ENCODE measurements at regions not wholly inside any gene's neighbourhood (a gene's known extent, or its start where the extent isn't known, plus 50 kb on each side); places are given as distances from the start of the nearest gene placed in this dataset.

DNA sequence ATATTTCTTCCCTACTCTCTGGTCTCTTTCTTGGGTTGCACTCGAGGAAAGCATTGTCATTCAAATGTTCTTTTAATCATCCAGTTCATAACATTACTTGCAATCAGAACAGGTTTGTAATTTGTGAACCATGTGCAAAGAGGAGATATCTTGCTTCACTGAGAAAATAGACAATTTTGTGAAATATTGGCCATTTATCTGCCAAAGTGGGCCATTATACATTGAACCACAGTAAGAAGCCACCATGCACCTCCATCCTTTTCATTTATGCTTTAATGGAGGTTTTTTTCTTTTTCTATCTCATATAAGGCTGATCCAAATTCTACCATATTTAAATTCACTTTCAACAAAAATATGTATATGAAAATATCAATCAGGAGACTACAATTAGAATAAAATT, 335.3 kb upstream of the AADAT start:
- Histone ChIP-seq H3K27me3 (no peaks in the 10 kb centered on the region), H3K9me3 (no peaks in the 10 kb centered on the region), H3K4me1 (no peaks in the 10 kb centered on the region), H3K4me3 (no peak overlapping the region), H3K27ac (no peak overlapping the region), H3K36me3 (no peaks in the 10 kb centered on the region)
- intact Hi-C loops (cut with DNase I) = no loop called here
- TF ChIP-seq, protein P1, sequence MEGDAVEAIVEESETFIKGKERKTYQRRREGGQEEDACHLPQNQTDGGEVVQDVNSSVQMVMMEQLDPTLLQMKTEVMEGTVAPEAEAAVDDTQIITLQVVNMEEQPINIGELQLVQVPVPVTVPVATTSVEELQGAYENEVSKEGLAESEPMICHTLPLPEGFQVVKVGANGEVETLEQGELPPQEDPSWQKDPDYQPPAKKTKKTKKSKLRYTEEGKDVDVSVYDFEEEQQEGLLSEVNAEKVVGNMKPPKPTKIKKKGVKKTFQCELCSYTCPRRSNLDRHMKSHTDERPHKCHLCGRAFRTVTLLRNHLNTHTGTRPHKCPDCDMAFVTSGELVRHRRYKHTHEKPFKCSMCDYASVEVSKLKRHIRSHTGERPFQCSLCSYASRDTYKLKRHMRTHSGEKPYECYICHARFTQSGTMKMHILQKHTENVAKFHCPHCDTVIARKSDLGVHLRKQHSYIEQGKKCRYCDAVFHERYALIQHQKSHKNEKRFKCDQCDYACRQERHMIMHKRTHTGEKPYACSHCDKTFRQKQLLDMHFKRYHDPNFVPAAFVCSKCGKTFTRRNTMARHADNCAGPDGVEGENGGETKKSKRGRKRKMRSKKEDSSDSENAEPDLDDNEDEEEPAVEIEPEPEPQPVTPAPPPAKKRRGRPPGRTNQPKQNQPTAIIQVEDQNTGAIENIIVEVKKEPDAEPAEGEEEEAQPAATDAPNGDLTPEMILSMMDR (IDR thresholded peaks at IDR 0.05) = no peak
- no peak for TF ChIP-seq POLR2A (IDR thresholded peaks at IDR 0.05)
- DNase-seq = no peak
- WGBS, 2 donors = 47 to 53% methylated on average over 1 of the region's 1 CpG

DNA sequence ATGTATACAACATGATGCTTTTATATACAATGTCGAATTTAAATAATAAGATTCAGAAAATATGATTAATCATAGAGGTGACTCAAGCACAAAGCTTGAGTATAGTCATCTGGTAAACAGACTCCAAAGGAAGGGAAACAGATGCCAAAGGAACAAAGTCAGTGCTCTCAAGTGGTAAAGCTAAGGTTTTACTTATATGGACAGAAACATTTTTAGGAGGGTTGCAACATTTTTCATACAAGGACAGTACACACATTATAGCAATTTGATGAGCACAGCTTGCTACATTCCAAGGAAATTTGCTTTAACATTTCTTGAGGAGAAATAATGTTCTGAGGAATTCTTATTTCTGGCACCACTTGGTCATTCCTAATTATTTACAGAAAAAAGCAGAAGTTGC, 333.4 kb upstream of the AADAT start:
- no peak for TF ChIP-seq POLR2A (IDR thresholded peaks at IDR 0.05)
- TF ChIP-seq, protein P1 (IDR thresholded peaks at IDR 0.05) = no peak
- no peaks in the 10 kb centered on the region for H3K27me3 ChIP-seq
- 17 to 31% methylated on average over 1 of the region's 1 CpG for WGBS, 2 donors
- no peaks in the 10 kb centered on the region for H3K4me1 ChIP-seq
- H3K27ac ChIP-seq = no peak overlapping the region
- no peaks in the 10 kb centered on the region for H3K9me3 ChIP-seq
- no peak for DNase-seq
- no peaks in the 10 kb centered on the region for H3K36me3 ChIP-seq
- no peak overlapping the region for H3K4me3 ChIP-seq
- intact Hi-C loops (cut with DNase I) = no loop called here

DNA sequence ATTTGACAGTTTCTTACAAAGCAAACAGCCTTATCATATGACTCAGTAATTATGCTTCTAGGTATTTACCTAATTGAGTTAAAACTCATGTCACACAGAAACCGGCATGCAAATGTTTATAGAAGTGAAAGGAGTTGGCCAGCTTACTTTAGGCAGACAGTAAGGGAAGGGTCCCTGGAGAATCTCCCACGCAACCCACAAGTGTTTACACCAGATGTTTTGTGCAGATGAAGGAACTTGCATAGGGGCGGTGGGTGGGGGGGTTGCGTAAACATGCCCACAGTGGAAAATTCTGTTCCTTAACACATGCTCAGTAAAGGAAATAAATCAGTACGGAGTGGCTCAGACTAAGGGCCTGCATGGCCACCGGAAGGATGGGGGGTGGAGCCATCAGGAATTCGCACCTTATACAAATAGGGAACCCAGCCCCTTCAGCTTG, 330.5 kb upstream of the AADAT start:
- 51 to 63% methylated on average over 6 to 7 of the region's 7 CpGs for WGBS, 2 donors
- intact Hi-C loops (cut with DNase I) = no loop called here
- DNase-seq = no peak

DNA sequence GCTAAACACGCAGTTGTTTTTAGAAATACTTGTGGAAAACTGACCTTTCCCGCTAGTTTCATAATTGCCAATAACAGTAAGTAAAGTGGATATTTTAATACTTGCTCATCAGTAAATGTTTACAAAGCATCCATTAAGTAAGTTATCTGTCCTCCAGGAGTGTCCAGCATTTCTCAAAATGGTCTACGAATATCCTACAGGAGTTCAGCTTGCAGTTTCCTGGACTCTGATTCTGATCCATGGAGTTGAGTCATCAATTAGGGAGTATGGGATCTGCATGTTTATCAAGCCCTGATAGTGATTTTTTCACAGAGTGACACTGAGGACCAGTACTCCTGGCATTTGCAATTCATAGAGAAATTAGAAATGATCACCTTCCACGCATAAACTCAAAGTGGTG, 325.2 kb upstream of the AADAT start:
- TF ChIP-seq, protein P1 (IDR thresholded peaks at IDR 0.05) = no peak
- TF ChIP-seq POLR2A (IDR thresholded peaks at IDR 0.05) = no peak
- intact Hi-C loops (cut with DNase I) = no loop called here
- Histone ChIP-seq H3K27ac (no peak overlapping the region), H3K36me3 (no peaks in the 10 kb centered on the region), H3K4me3 (no peak overlapping the region), H3K27me3 (no peaks in the 10 kb centered on the region), H3K4me1 (no peaks in the 10 kb centered on the region), H3K9me3 (no peaks in the 10 kb centered on the region)
- WGBS, 2 donors = 78 to 86% methylated on average over 3 to 4 of the region's 4 CpGs
- no peak for DNase-seq

More for the DNA sequence above, 330.5 kb upstream of the AADAT start:
- TF ChIP-seq POLR2A (IDR thresholded peaks at IDR 0.05) = no peak
- TF ChIP-seq, protein P1 (IDR thresholded peaks at IDR 0.05) = no peak
- H3K36me3 ChIP-seq = no peaks in the 10 kb centered on the region
- H3K4me1 ChIP-seq = no peaks in the 10 kb centered on the region
- H3K4me3 ChIP-seq = no peak overlapping the region
- no peaks in the 10 kb centered on the region for H3K27me3 ChIP-seq
- H3K9me3 ChIP-seq = no peaks in the 10 kb centered on the region
- H3K27ac ChIP-seq = no peak overlapping the region

DNA sequence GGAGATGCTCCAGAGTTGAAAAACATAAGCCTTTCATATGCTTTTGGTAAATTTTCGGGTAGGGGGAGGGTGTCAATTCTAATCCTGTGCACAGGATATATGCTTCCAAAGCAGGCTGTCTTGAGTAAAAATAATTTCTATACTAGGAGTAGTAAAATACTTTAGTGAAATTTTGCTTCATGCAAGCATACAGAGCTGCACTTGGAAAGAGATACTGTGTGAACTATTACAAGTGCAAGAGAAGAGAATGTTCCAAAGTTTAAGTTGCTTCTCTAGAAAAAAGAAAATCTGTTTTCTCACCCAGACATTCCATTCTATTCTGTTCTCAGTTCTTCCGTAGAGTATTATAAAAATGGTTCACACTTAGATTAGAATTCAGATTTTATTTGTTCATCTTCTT, 324.6 kb upstream of the AADAT start:
- Histone ChIP-seq H3K4me1 (no peaks in the 10 kb centered on the region), H3K4me3 (no peak overlapping the region), H3K27ac (no peak overlapping the region), H3K9me3 (no peaks in the 10 kb centered on the region), H3K27me3 (no peaks in the 10 kb centered on the region), H3K36me3 (no peaks in the 10 kb centered on the region)
- WGBS, 2 donors = 39 to 41% methylated on average over 2 of the region's 2 CpGs
- DNase-seq = no peak
- intact Hi-C loops (cut with DNase I) = no loop called here
- TF ChIP-seq, protein P1 (IDR thresholded peaks at IDR 0.05) = no peak
- TF ChIP-seq POLR2A (IDR thresholded peaks at IDR 0.05) = no peak

Data from esophagus squamous epithelium (tissue), 5 donors.